ENCODE measurements at regions not wholly inside any gene's neighbourhood (a gene's known extent, or its start where the extent isn't known, plus 50 kb on each side); places are given as distances from the start of the nearest gene placed in this dataset.
A peak's percentile ranks its signal among the peaks of the same experiment; 100 is the strongest.

- peak in 1 of 2 donors; percentile 33 for DNase-seq (ENCODE audit: low read depth in 2 of 2)
- H3K9ac ChIP-seq (ENCODE audit: insufficient read depth, low read length) = no peak overlapping the region
- H3K79me2 ChIP-seq (ENCODE audit: control insufficient read depth, insufficient read depth, low read length) = no peaks in the 10 kb centered on the region
- no peaks in the 10 kb centered on the region for H4K20me1 ChIP-seq (ENCODE audit: control insufficient read depth, extremely low read depth, insufficient read depth, low read length)
- no peak overlapping the region for H3K4me3 ChIP-seq (replicated peaks in 1 of 4; ENCODE audit: control extremely low read depth in 1 of 4, insufficient read depth in 1 of 4, low read depth in 3 of 4, low read length in 4 of 4)
- H3K4me2 ChIP-seq (ENCODE audit: extremely low read depth, insufficient read depth, low read length) = no peak overlapping the region
- H2AFZ ChIP-seq (ENCODE audit: low read length) = no peak overlapping the region
- no peaks in the 10 kb centered on the region for H3K27me3 ChIP-seq (ENCODE audit: control insufficient read depth, insufficient read depth, low read length)
- H3K4me1 ChIP-seq (ENCODE audit: control insufficient read depth, extremely low read depth, insufficient read depth, low read length) = no peaks in the 10 kb centered on the region
- H3K27ac ChIP-seq (ENCODE audit: insufficient read depth, low read length) = no peak overlapping the region
- no peaks in the 10 kb centered on the region for H3K36me3 ChIP-seq (ENCODE audit: control insufficient read depth, insufficient read depth, low read length)
- no peak for TF ChIP-seq EZH2 (IDR thresholded peaks at IDR 0.05; ENCODE audit: low read length, missing control alignments)
- TF ChIP-seq, protein P1, sequence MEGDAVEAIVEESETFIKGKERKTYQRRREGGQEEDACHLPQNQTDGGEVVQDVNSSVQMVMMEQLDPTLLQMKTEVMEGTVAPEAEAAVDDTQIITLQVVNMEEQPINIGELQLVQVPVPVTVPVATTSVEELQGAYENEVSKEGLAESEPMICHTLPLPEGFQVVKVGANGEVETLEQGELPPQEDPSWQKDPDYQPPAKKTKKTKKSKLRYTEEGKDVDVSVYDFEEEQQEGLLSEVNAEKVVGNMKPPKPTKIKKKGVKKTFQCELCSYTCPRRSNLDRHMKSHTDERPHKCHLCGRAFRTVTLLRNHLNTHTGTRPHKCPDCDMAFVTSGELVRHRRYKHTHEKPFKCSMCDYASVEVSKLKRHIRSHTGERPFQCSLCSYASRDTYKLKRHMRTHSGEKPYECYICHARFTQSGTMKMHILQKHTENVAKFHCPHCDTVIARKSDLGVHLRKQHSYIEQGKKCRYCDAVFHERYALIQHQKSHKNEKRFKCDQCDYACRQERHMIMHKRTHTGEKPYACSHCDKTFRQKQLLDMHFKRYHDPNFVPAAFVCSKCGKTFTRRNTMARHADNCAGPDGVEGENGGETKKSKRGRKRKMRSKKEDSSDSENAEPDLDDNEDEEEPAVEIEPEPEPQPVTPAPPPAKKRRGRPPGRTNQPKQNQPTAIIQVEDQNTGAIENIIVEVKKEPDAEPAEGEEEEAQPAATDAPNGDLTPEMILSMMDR (conservative IDR thresholded peaks at IDR 0.05 in 1 of 2, IDR thresholded peaks at IDR 0.05 in 1 of 2; ENCODE audit: low read depth in 1 of 2, low read length in 2 of 2) = no peak
- H3K9me3 ChIP-seq (ENCODE audit: control insufficient read depth, insufficient read depth, low read depth, low read length) = no peaks in the 10 kb centered on the region
Observed at GRCh38 chr7:67947646-67948045, 951.0 kb downstream of the TYW1 start.

- Histone ChIP-seq H3K4me2 (ENCODE audit: extremely low read depth, insufficient read depth, low read length) (no peak overlapping the region), H3K79me2 (ENCODE audit: control insufficient read depth, insufficient read depth, low read length) (no peaks in the 10 kb centered on the region), H3K9me3 (ENCODE audit: control insufficient read depth, insufficient read depth, low read depth, low read length) (no peaks in the 10 kb centered on the region), H3K4me1 (ENCODE audit: control insufficient read depth, extremely low read depth, insufficient read depth, low read length) (no peaks in the 10 kb centered on the region), H4K20me1 (ENCODE audit: control insufficient read depth, extremely low read depth, insufficient read depth, low read length) (no peaks in the 10 kb centered on the region), H3K4me3 (replicated peaks in 1 of 4; ENCODE audit: control extremely low read depth in 1 of 4, insufficient read depth in 1 of 4, low read depth in 3 of 4, low read length in 4 of 4) (no peak overlapping the region), H2AFZ (ENCODE audit: low read length) (no peak overlapping the region), H3K27me3 (ENCODE audit: control insufficient read depth, insufficient read depth, low read length) (no peaks in the 10 kb centered on the region), H3K9ac (ENCODE audit: insufficient read depth, low read length) (no peak overlapping the region), H3K27ac (ENCODE audit: insufficient read depth, low read length) (no peak overlapping the region), H3K36me3 (ENCODE audit: control insufficient read depth, insufficient read depth, low read length) (no peaks in the 10 kb centered on the region)
- no peak for TF ChIP-seq EZH2 (IDR thresholded peaks at IDR 0.05; ENCODE audit: low read length, missing control alignments)
- TF ChIP-seq, protein P1 (conservative IDR thresholded peaks at IDR 0.05 in 1 of 2, IDR thresholded peaks at IDR 0.05 in 1 of 2; ENCODE audit: low read depth in 1 of 2, low read length in 2 of 2) = no peak
- DNase-seq (ENCODE audit: low read depth in 2 of 2) = no peak
Observed at GRCh38 chr7:67950321-67951083, 953.9 kb downstream of the TYW1 start.

DNA sequence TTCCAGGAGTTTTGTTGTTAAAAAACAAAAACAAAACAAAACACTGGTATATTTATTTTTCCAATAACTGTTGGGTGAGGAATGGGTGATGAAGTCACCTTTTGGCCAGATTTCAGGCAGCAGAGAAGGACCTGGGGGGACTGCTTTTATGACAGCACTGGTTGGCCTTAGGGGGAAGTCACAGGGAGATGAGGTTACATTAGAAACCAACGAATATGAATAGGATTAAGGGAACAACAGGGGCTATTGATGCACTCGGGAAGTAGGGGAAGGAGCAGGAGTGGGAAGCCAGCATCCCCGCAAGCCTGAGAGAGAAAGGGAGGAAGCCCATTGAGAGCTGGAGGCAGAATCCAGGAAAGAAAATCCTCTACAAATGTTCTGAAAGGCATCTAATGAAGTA is 958.4 kb downstream of the TYW1 start:
- Histone ChIP-seq H3K79me2 (ENCODE audit: control insufficient read depth, insufficient read depth, low read length) (no peaks in the 10 kb centered on the region), H3K27ac (ENCODE audit: insufficient read depth, low read length) (no peak overlapping the region), H3K4me3 (replicated peaks in 1 of 4; ENCODE audit: control extremely low read depth in 1 of 4, insufficient read depth in 1 of 4, low read depth in 3 of 4, low read length in 4 of 4) (no peak overlapping the region), H4K20me1 (ENCODE audit: control insufficient read depth, extremely low read depth, insufficient read depth, low read length) (no peaks in the 10 kb centered on the region), H3K4me1 (ENCODE audit: control insufficient read depth, extremely low read depth, insufficient read depth, low read length) (no peaks in the 10 kb centered on the region), H3K9me3 (ENCODE audit: control insufficient read depth, insufficient read depth, low read depth, low read length) (no peaks in the 10 kb centered on the region), H3K9ac (ENCODE audit: insufficient read depth, low read length) (no peak overlapping the region), H3K36me3 (ENCODE audit: control insufficient read depth, insufficient read depth, low read length) (no peaks in the 10 kb centered on the region), H3K4me2 (ENCODE audit: extremely low read depth, insufficient read depth, low read length) (no peak overlapping the region), H3K27me3 (ENCODE audit: control insufficient read depth, insufficient read depth, low read length) (no peaks in the 10 kb centered on the region), H2AFZ (ENCODE audit: low read length) (no peak overlapping the region)
- no peak for TF ChIP-seq EZH2 (IDR thresholded peaks at IDR 0.05; ENCODE audit: low read length, missing control alignments)
- TF ChIP-seq, protein P1 (conservative IDR thresholded peaks at IDR 0.05 in 1 of 2, IDR thresholded peaks at IDR 0.05 in 1 of 2; ENCODE audit: low read depth in 1 of 2, low read length in 2 of 2) = no peak
- DNase-seq (ENCODE audit: low read depth in 2 of 2) = no peak

All from fibroblast of lung (primary cell).